HEK293 (cell line): ENCODE measurements at regions not wholly inside any gene's neighbourhood (a gene's known extent, or its start where the extent isn't known, plus 50 kb on each side); places are given as distances from the start of the nearest gene placed in this dataset.

ENCODE experiments used
- CTCF ChIP-seq: fragments of 450-650 bp; formaldehyde crosslinking; IDR thresholded peaks from 2 replicates; pipeline ENCODE4 v1.5.1; 2016; ENCODE audit warnings: missing biosample characterization, missing genetic modification characterization
- GLI4 ChIP-seq: fragments of 450-650 bp; formaldehyde crosslinking; IDR thresholded peaks from 2 replicates; pipeline ENCODE4 v1.5.1; 2016; ENCODE audit warnings: missing biosample characterization, missing genetic modification characterization
- HOXC10 ChIP-seq: sonication (generic); formaldehyde crosslinking; IDR thresholded peaks from 2 replicates; pipeline ENCODE4 v1.8.1; 2023; ENCODE audit warnings: mild to moderate bottlenecking, missing genetic modification reagents
- REST ChIP-seq: fragments of 450-650 bp; formaldehyde crosslinking; IDR thresholded peaks from 2 replicates; pipeline ENCODE4 v1.5.1; 2016; ENCODE audit warnings: missing biosample characterization, missing genetic modification characterization
- ZBTB49 ChIP-seq: fragments of 450-650 bp; formaldehyde crosslinking; IDR thresholded peaks from 2 replicates; pipeline ENCODE4 v1.5.1; 2016; ENCODE audit warnings: missing biosample characterization, missing genetic modification characterization, low read depth
- ZNF138 ChIP-seq: fragments of 450-650 bp; formaldehyde crosslinking; IDR thresholded peaks from 2 replicates; pipeline ENCODE4 v1.5.1; 2016; ENCODE audit warnings: missing biosample characterization, missing genetic modification characterization, borderline replicate concordance
- ZNF24 ChIP-seq: fragments of 450-650 bp; formaldehyde crosslinking; IDR thresholded peaks from 2 replicates; pipeline ENCODE4 v1.5.1; 2016; ENCODE audit warnings: missing biosample characterization, missing genetic modification characterization
- ZNF544 ChIP-seq: fragments of 450-650 bp; formaldehyde crosslinking; IDR thresholded peaks from 2 replicates; pipeline ENCODE4 v1.5.0; 2017; ENCODE audit warnings: missing biosample characterization, missing genetic modification characterization
- ZNF707 ChIP-seq: fragments of 450-650 bp; formaldehyde crosslinking; IDR thresholded peaks from 2 replicates; pipeline ENCODE4 v1.5.1; 2016; ENCODE audit warnings: missing biosample characterization, missing genetic modification characterization
- ZNF776 ChIP-seq: fragments of 450-650 bp; formaldehyde crosslinking; IDR thresholded peaks from 2 replicates; pipeline ENCODE4 v1.5.0; 2017; ENCODE audit warnings: missing biosample characterization, missing genetic modification characterization, borderline replicate concordance

GRCh38 chr4:83866834-83867621 is 331.1 kb downstream of the GPAT3 start:
- TF ChIP-seq ZNF24 (tag by site-specific recombination) = no peak
- no peak for TF ChIP-seq ZNF707 (tag by site-specific recombination)
- no peak for TF ChIP-seq HOXC10
- TF ChIP-seq ZNF138 = no peak
- TF ChIP-seq ZNF776 (tag by site-specific recombination) = no peak
- no peak for TF ChIP-seq REST (tag by site-specific recombination)
- no peak for TF ChIP-seq GLI4 (tag by site-specific recombination)
- TF ChIP-seq ZNF544 (tag by site-specific recombination) = no peak
- no peak for TF ChIP-seq ZBTB49 (tag by site-specific recombination)
- no peak for TF ChIP-seq CTCF (tag by site-specific recombination)
